ENCODE measurements at regions not wholly inside any gene's neighbourhood (a gene's known extent, or its start where the extent isn't known, plus 50 kb on each side); places are given as distances from the start of the nearest gene placed in this dataset.

DNA sequence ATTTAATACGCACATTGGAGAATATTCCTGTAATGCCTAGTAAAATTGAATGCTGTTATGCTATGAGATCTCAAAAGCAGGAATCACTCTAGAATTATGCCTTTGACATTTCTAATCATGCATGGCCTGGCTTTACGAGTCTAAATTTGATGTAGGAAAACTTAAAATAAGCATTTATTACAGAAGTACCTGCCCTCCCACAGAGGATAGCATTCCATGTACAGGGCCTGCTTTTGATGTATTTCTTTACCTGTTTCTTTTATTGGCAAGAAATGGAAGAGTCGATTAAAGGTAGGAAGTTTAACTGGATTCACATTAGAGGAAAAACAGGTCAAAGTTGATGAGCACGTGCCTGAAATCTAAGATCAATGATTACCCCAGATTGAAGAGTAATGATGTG lies 219.5 kb downstream of the PCDH7 start:
- TF ChIP-seq, protein P1, sequence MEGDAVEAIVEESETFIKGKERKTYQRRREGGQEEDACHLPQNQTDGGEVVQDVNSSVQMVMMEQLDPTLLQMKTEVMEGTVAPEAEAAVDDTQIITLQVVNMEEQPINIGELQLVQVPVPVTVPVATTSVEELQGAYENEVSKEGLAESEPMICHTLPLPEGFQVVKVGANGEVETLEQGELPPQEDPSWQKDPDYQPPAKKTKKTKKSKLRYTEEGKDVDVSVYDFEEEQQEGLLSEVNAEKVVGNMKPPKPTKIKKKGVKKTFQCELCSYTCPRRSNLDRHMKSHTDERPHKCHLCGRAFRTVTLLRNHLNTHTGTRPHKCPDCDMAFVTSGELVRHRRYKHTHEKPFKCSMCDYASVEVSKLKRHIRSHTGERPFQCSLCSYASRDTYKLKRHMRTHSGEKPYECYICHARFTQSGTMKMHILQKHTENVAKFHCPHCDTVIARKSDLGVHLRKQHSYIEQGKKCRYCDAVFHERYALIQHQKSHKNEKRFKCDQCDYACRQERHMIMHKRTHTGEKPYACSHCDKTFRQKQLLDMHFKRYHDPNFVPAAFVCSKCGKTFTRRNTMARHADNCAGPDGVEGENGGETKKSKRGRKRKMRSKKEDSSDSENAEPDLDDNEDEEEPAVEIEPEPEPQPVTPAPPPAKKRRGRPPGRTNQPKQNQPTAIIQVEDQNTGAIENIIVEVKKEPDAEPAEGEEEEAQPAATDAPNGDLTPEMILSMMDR (IDR thresholded peaks at IDR 0.05), result no peak
- TF ChIP-seq POLR2A (IDR thresholded peaks at IDR 0.05; ENCODE audit: low read depth) (no peak), EP300 (IDR thresholded peaks at IDR 0.05) (no peak), POLR2AphosphoS5 (IDR thresholded peaks at IDR 0.05) (no peak)
